ENCODE measurements at regions not wholly inside any gene's neighbourhood (a gene's known extent, or its start where the extent isn't known, plus 50 kb on each side); places are given as distances from the start of the nearest gene placed in this dataset.

GRCh38 chr12:125211464-125211863 is 146.2 kb downstream of the AACS start:
- no peaks in the 10 kb centered on the region for H3K4me1 ChIP-seq (replicated peaks)
- WGBS, result 63% methylated on average over 7 of the region's 7 CpGs
- H3K36me3 ChIP-seq, result no peaks in the 10 kb centered on the region
- peaks cover 3% of the 10 kb centered on the region for H3K27me3 ChIP-seq (replicated peaks; ENCODE audit: insufficient read depth)
- TF ChIP-seq POLR2AphosphoS5 (IDR thresholded peaks at IDR 0.05) (no peak), CTCF (IDR thresholded peaks at IDR 0.05) (no peak), POLR2A (IDR thresholded peaks at IDR 0.05) (no peak)
- intact Hi-C loops (cut with DNase I), result no loop called here
- DNase-seq (ENCODE audit: low spot score), result no peak
- no peak overlapping the region for H3K27ac ChIP-seq
- H3K9me3 ChIP-seq, result no peaks in the 10 kb centered on the region
- H3K4me3 ChIP-seq, result no peak overlapping the region

DNA sequence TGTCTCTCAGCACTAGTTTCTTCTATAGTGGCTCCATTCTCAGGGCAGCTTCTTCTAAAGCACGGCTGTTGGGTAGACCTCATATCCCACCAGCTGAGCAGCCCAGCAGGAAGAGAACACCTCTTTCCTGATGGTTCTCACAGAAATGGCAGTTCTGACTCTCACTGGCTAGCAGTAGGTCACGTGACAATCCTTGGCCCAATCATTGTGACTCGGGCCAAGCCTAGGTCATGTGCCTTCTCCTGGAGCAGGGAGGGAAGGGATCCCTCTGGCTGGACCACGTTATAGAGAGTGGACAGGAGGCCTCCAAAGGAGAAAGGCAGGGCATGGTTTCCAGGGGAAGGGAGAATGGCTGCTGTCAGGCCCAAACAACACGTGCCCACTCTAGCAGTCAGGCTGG is 149.1 kb downstream of the AACS start:
- Histone ChIP-seq H3K4me1 (replicated peaks) (no peaks in the 10 kb centered on the region), H3K27ac (no peak overlapping the region), H3K27me3 (replicated peaks; ENCODE audit: insufficient read depth) (peaks cover 3% of the 10 kb centered on the region), H3K4me3 (no peak overlapping the region), H3K9me3 (no peaks in the 10 kb centered on the region), H3K36me3 (no peaks in the 10 kb centered on the region)
- TF ChIP-seq POLR2AphosphoS5 (IDR thresholded peaks at IDR 0.05) (no peak), CTCF (IDR thresholded peaks at IDR 0.05) (no peak), POLR2A (IDR thresholded peaks at IDR 0.05) (no peak)
- intact Hi-C loops (cut with DNase I), result no loop called here
- 89% methylated on average over 5 of the region's 5 CpGs for WGBS
- DNase-seq (ENCODE audit: low spot score), result no peak

DNA sequence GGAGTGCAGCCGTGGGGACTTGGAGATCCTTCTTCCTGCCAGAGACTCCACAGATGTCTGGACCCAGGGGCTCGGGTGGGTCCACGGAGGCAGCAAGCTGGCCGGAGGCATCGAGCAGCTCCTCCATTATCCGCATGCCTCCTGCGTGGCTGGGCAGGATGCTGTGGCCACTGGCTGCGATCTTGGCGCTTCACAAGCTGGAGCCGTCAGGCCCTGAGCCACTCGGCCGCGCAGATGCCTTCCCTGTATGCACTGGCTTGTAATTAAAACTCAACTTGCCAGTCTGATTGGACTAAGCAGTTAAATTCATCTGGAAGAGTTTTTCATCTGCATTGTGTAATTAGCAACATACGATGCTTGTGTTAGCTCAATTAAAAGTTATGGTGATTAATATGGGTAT is 151.5 kb downstream of the AACS start:
- no peak for DNase-seq (ENCODE audit: low spot score)
- H3K27me3 ChIP-seq (replicated peaks; ENCODE audit: insufficient read depth), result no peaks in the 10 kb centered on the region
- no peak for TF ChIP-seq CTCF (IDR thresholded peaks at IDR 0.05)
- no peak for TF ChIP-seq POLR2A (IDR thresholded peaks at IDR 0.05)
- no peak for TF ChIP-seq POLR2AphosphoS5 (IDR thresholded peaks at IDR 0.05)
- 69% methylated on average over 14 of the region's 14 CpGs for WGBS
- no peaks in the 10 kb centered on the region for H3K9me3 ChIP-seq
- no peaks in the 10 kb centered on the region for H3K4me1 ChIP-seq (replicated peaks)
- H3K36me3 ChIP-seq, result no peaks in the 10 kb centered on the region
- intact Hi-C loops (cut with DNase I), result no loop called here
- H3K27ac ChIP-seq, result no peak overlapping the region
- no peak overlapping the region for H3K4me3 ChIP-seq

- intact Hi-C loops (cut with DNase I), result no loop called here
- Histone ChIP-seq H3K4me1 (replicated peaks) (no peaks in the 10 kb centered on the region), H3K27ac (no peak overlapping the region), H3K36me3 (no peaks in the 10 kb centered on the region), H3K27me3 (replicated peaks; ENCODE audit: insufficient read depth) (no peaks in the 10 kb centered on the region), H3K9me3 (no peaks in the 10 kb centered on the region), H3K4me3 (no peak overlapping the region)
- no peak for DNase-seq (ENCODE audit: low spot score)
- 77% methylated on average over 5 of the region's 5 CpGs for WGBS
- TF ChIP-seq POLR2A (IDR thresholded peaks at IDR 0.05), result no peak
- no peak for TF ChIP-seq CTCF (IDR thresholded peaks at IDR 0.05)
- no peak for TF ChIP-seq POLR2AphosphoS5 (IDR thresholded peaks at IDR 0.05)
Observed at GRCh38 chr12:125217308-125217707, 152.1 kb downstream of the AACS start.

DNA sequence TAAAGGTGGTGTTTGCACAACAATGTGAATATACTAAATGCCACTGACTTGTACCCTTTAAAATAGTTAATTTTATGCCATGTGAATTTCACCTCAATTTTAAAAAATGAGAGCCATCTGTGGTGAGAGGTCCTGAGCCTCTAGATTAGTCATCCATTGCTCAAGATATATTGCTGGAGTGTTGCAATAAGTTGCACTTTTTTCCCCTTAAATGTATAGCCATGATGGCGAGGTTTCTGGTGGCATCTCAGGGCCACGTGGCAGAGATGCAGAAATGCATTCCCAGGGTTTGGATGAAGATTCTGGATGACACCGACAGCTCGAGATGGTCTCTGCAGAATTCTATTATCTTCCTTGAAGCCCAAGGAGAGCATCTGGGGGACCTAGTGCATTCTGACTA is 153.7 kb downstream of the AACS start:
- WGBS, result 91% methylated on average over 4 of the region's 4 CpGs
- TF ChIP-seq CTCF (IDR thresholded peaks at IDR 0.05) (no peak), POLR2A (IDR thresholded peaks at IDR 0.05) (no peak), POLR2AphosphoS5 (IDR thresholded peaks at IDR 0.05) (no peak)
- Histone ChIP-seq H3K27ac (no peak overlapping the region), H3K9me3 (no peaks in the 10 kb centered on the region), H3K27me3 (replicated peaks; ENCODE audit: insufficient read depth) (no peaks in the 10 kb centered on the region), H3K4me3 (no peak overlapping the region), H3K4me1 (replicated peaks) (no peaks in the 10 kb centered on the region), H3K36me3 (no peaks in the 10 kb centered on the region)
- DNase-seq (ENCODE audit: low spot score), result no peak
- intact Hi-C loops (cut with DNase I), result no loop called here

All from prostate gland (tissue), 2 donors.